Trophoblast cell (in vitro differentiated cells and primary cell): ENCODE measurements at regions not wholly inside any gene's neighbourhood (a gene's known extent, or its start where the extent isn't known, plus 50 kb on each side); places are given as distances from the start of the nearest gene placed in this dataset.
"Not testable (repeated sequence)": the region's sequence is repeated elsewhere in the genome, so short reads cannot be mapped to it uniquely, and the experiment has no call there.

ENCODE experiments used
- DNase-seq, 2 donors: peaks; one replicate each; pipeline ENCODE4 v3.0.0-alpha.2; 2016
- H2AFZ ChIP-seq: 2 replicates; pipeline ENCODE4 v1.6.1; 2013; ENCODE audit warnings: low read length, moderate library complexity, mild to moderate bottlenecking; ENCODE audit not compliant: insufficient read depth, poor library complexity
- H2AK5ac ChIP-seq: 2 replicates; pipeline ENCODE4 v1.6.1; 2013; ENCODE audit warnings: mild to moderate bottlenecking, low read length
- H2BK120ac ChIP-seq: 2 replicates; pipeline ENCODE4 v1.6.1; 2013; ENCODE audit warnings: low read length, mild to moderate bottlenecking, moderate library complexity; ENCODE audit not compliant: insufficient read depth, poor library complexity
- H2BK12ac ChIP-seq: 2 replicates; pipeline ENCODE4 v1.6.1; 2013; ENCODE audit warnings: mild to moderate bottlenecking, low read length, moderate library complexity
- H2BK5ac ChIP-seq: 2 replicates; pipeline ENCODE4 v1.6.1; 2013; ENCODE audit warnings: low read length, low read depth, moderate library complexity, mild to moderate bottlenecking; ENCODE audit not compliant: poor library complexity
- H3K14ac ChIP-seq: 2 replicates; pipeline ENCODE4 v1.6.1; 2013; ENCODE audit warnings: mild to moderate bottlenecking, low read length
- H3K18ac ChIP-seq: 2 replicates; pipeline ENCODE4 v1.6.1; 2013; ENCODE audit warnings: mild to moderate bottlenecking, low read length
- H3K23ac ChIP-seq: 2 replicates; pipeline ENCODE4 v1.6.1; 2013; ENCODE audit warnings: low read length
- H3K27ac ChIP-seq: 2 replicates; pipeline ENCODE4 v1.5.1; 2013; ENCODE audit warnings: low read depth, mild to moderate bottlenecking, inconsistent platforms, low read length, moderate library complexity
- H3K27me3 ChIP-seq: 2 replicates; pipeline ENCODE4 v1.6.1; 2013; ENCODE audit warnings: inconsistent platforms, mild to moderate bottlenecking, low read length, moderate library complexity; ENCODE audit not compliant: insufficient read depth
- H3K36me3 ChIP-seq, 2 experiments: 1 replicate in 1 of 2; 2 replicates in 1 of 2; pipeline ENCODE4 v1.6.1; 2013; ENCODE audit warnings: low read length in 2 of 2, mild to moderate bottlenecking in 2 of 2, moderate library complexity in 1 of 2; ENCODE audit not compliant: insufficient read depth in 2 of 2, control insufficient read depth in 1 of 2
- H3K4ac ChIP-seq: 2 replicates; pipeline ENCODE4 v1.6.1; 2013; ENCODE audit warnings: low read depth, mild to moderate bottlenecking, low read length, moderate library complexity
- H3K4me1 ChIP-seq, 2 experiments: 1 replicate in 1 of 2; 2 replicates in 1 of 2; pipeline ENCODE4 v1.6.1; 2013; ENCODE audit warnings: low read length in 2 of 2, mild to moderate bottlenecking in 2 of 2, moderate library complexity in 1 of 2; ENCODE audit not compliant: insufficient read depth in 2 of 2, control insufficient read depth in 1 of 2
- H3K4me2 ChIP-seq: 2 replicates; pipeline ENCODE4 v1.6.1; 2013; ENCODE audit warnings: inconsistent platforms, mild to moderate bottlenecking, low read length, moderate library complexity
- H3K4me3 ChIP-seq: 2 replicates; pipeline ENCODE4 v1.5.1; 2013; ENCODE audit warnings: mild to moderate bottlenecking, low read depth, low read length, inconsistent platforms
- H3K79me1 ChIP-seq: one replicate; pipeline ENCODE4 v1.6.1; 2013; ENCODE audit warnings: low read length
- H3K79me2 ChIP-seq: 2 replicates; pipeline ENCODE4 v1.6.1; 2013; ENCODE audit warnings: low read length, mild to moderate bottlenecking; ENCODE audit not compliant: control insufficient read depth, insufficient read depth, poor library complexity
- H3K9ac ChIP-seq: 2 replicates; pipeline ENCODE4 v1.6.1; 2013; ENCODE audit warnings: mild to moderate bottlenecking, low read length
- H3K9me3 ChIP-seq: 2 replicates; pipeline ENCODE4 v1.6.1; 2013; ENCODE audit warnings: low read depth, mild to moderate bottlenecking, control low read depth, inconsistent platforms, low read length; ENCODE audit not compliant: insufficient read depth
- H4K12ac ChIP-seq: 2 replicates; pipeline ENCODE4 v1.6.1; 2013; ENCODE audit warnings: low read depth, mild to moderate bottlenecking, low read length, moderate library complexity
- H4K8ac ChIP-seq: 2 replicates; pipeline ENCODE4 v1.6.1; 2013; ENCODE audit warnings: low read depth, mild to moderate bottlenecking, low read length, moderate library complexity
- H4K91ac ChIP-seq: one replicate; pipeline ENCODE4 v1.6.1; 2013; ENCODE audit warnings: low read depth, mild to moderate bottlenecking, low read length, moderate library complexity
- WGBS: extraction: QIAGEN DNeasy Blood & Tissue Kit; methylation state at CpG from one replicate; pipeline ENCODE4 v1.1.7; 2013; ENCODE audit warnings: missing lambda C conversion rate; ENCODE audit not compliant: insufficient read length, insufficient coverage; ENCODE audit errors: extremely low coverage; 5-methylcytosine and 5-hydroxymethylcytosine counted together

- no peak overlapping the region for H2AK5ac ChIP-seq
- H4K12ac ChIP-seq, result no peak overlapping the region
- no peak overlapping the region for H3K4me2 ChIP-seq
- no peaks in the 10 kb centered on the region for H3K4me1 ChIP-seq
- H3K4ac ChIP-seq, result no peak overlapping the region
- H3K4me3 ChIP-seq, result no peak overlapping the region
- no peak for DNase-seq
- no peak overlapping the region for H2BK5ac ChIP-seq
- H3K79me1 ChIP-seq, result no peaks in the 10 kb centered on the region
- H3K9me3 ChIP-seq, result no peaks in the 10 kb centered on the region
- H2BK12ac ChIP-seq, result no peak overlapping the region
- no peak overlapping the region for H4K8ac ChIP-seq
- H3K79me2 ChIP-seq, result no peaks in the 10 kb centered on the region
- no peaks in the 10 kb centered on the region for H3K36me3 ChIP-seq
- no peak overlapping the region for H3K23ac ChIP-seq
- no peak overlapping the region for H3K9ac ChIP-seq
- H3K27ac ChIP-seq, result no peak overlapping the region
- H3K14ac ChIP-seq, result no peak overlapping the region
- H2BK120ac ChIP-seq, result no peak overlapping the region
- no peaks in the 10 kb centered on the region for H3K27me3 ChIP-seq
- H4K91ac ChIP-seq, result no peak overlapping the region
- H2AFZ ChIP-seq, result no peak overlapping the region
- no peak overlapping the region for H3K18ac ChIP-seq
Measured at GRCh38 chr4:167985565-167985964, 106.8 kb upstream of the ANXA10 start.

GRCh38 chr4:167986044-167986443, 106.3 kb upstream of the ANXA10 start:
- H3K79me2 ChIP-seq, result no peaks in the 10 kb centered on the region
- no CpG with 5 or more reads among the region's 3 CpGs for WGBS
- no peak overlapping the region for H3K14ac ChIP-seq
- H4K8ac ChIP-seq, result no peak overlapping the region
- H3K36me3 ChIP-seq, result no peaks in the 10 kb centered on the region
- H3K9ac ChIP-seq, result no peak overlapping the region
- no peak overlapping the region for H2AK5ac ChIP-seq
- H3K4me3 ChIP-seq, result peak overlapping the region; percentile 15
- no peak overlapping the region for H2BK12ac ChIP-seq
- H2BK5ac ChIP-seq, result no peak overlapping the region
- no peak overlapping the region for H3K4ac ChIP-seq
- H3K23ac ChIP-seq, result no peak overlapping the region
- H3K27me3 ChIP-seq, result no peaks in the 10 kb centered on the region
- no peak overlapping the region for H4K91ac ChIP-seq
- H3K79me1 ChIP-seq, result no peaks in the 10 kb centered on the region
- DNase-seq, result no peak
- no peaks in the 10 kb centered on the region for H3K4me1 ChIP-seq
- no peak overlapping the region for H3K4me2 ChIP-seq
- H3K18ac ChIP-seq, result no peak overlapping the region
- H4K12ac ChIP-seq, result no peak overlapping the region
- no peak overlapping the region for H2BK120ac ChIP-seq
- no peaks in the 10 kb centered on the region for H3K9me3 ChIP-seq
- H3K27ac ChIP-seq, result no peak overlapping the region
- H2AFZ ChIP-seq, result no peak overlapping the region

DNA sequence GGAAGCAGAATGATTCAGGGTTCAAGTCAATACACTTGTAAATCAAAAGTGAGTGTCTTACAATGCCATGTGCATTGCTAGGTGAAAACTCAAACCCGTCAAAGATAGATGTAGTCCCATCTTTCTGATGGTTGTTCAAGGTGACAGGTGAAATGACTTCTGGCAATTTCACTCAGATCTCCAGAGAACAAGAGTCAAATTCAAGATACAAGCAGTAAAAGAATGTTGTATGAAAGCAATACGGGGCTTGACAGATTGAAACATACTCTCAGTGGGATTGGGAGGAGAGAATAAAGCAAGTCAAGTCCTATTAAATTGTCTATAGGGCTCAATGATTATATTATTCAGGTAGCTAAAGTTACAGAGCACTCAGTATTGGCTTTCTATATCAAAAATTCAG, 105.1 kb upstream of the ANXA10 start:
- Histone ChIP-seq H3K14ac (no peak overlapping the region), H3K18ac (no peak overlapping the region), H2AFZ (no peak overlapping the region), H3K23ac (no peak overlapping the region), H2AK5ac (no peak overlapping the region), H3K27ac (no peak overlapping the region), H3K36me3 (no peaks in the 10 kb centered on the region), H3K4me1 (no peaks in the 10 kb centered on the region), H3K4ac (no peak overlapping the region), H3K9ac (no peak overlapping the region), H3K27me3 (no peaks in the 10 kb centered on the region), H4K8ac (no peak overlapping the region), H4K91ac (no peak overlapping the region), H2BK120ac (no peak overlapping the region), H3K4me3 (no peak overlapping the region), H3K79me1 (no peaks in the 10 kb centered on the region), H3K9me3 (no peaks in the 10 kb centered on the region), H4K12ac (no peak overlapping the region), H2BK12ac (no peak overlapping the region), H3K79me2 (no peaks in the 10 kb centered on the region), H3K4me2 (no peak overlapping the region), H2BK5ac (no peak overlapping the region)
- DNase-seq, result no peak
- WGBS, result no CpG with 5 or more reads among the region's 2 CpGs

- no peak overlapping the region for H4K12ac ChIP-seq
- no peak overlapping the region for H2BK5ac ChIP-seq
- no peak overlapping the region for H2BK120ac ChIP-seq
- no peaks in the 10 kb centered on the region for H3K27me3 ChIP-seq
- no peak overlapping the region for H2AK5ac ChIP-seq
- no peaks in the 10 kb centered on the region for H3K79me2 ChIP-seq
- H3K79me1 ChIP-seq, result no peaks in the 10 kb centered on the region
- H3K14ac ChIP-seq, result no peak overlapping the region
- no peak overlapping the region for H3K4ac ChIP-seq
- H3K4me3 ChIP-seq, result no peak overlapping the region
- no CpG with 5 or more reads among the region's 2 CpGs for WGBS
- H4K8ac ChIP-seq, result no peak overlapping the region
- no peaks in the 10 kb centered on the region for H3K36me3 ChIP-seq
- peak in 1 of 2 donors; percentile 2 for DNase-seq
- no peak overlapping the region for H3K27ac ChIP-seq
- H3K9me3 ChIP-seq, result no peaks in the 10 kb centered on the region
- no peak overlapping the region for H3K18ac ChIP-seq
- H4K91ac ChIP-seq, result no peak overlapping the region
- no peak overlapping the region for H3K23ac ChIP-seq
- no peak overlapping the region for H2BK12ac ChIP-seq
- no peak overlapping the region for H3K9ac ChIP-seq
- no peak overlapping the region for H2AFZ ChIP-seq
- no peak overlapping the region for H3K4me2 ChIP-seq
- no peaks in the 10 kb centered on the region for H3K4me1 ChIP-seq
Measured at GRCh38 chr4:167989815-167990214, 102.5 kb upstream of the ANXA10 start.

DNA sequence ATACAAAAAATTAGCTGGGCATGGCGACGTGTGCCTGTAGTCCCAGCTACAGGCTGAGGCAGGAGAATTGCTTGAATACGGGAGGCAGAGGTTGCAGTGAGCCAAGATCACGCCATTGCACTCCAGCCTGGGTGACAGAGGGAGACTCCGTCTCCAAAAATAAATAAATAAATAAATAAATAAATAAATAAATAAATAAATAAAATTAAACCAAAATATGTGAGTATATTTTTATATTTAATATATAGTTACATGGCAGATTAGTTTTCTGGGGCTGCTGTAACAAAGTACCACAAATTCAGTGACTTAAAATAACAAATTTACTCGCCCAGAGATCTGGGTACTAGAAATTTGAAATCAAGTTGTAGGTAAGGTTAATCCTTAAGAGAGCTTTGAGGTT, 84.2 kb upstream of the ANXA10 start:
- not testable (repeated sequence) for H2AK5ac ChIP-seq, H3K18ac ChIP-seq, H2BK120ac ChIP-seq, H3K4me3 ChIP-seq, H3K79me2 ChIP-seq, H4K91ac ChIP-seq, H4K12ac ChIP-seq, H3K79me1 ChIP-seq, H3K14ac ChIP-seq, H3K4me2 ChIP-seq, H3K4ac ChIP-seq, H2BK12ac ChIP-seq, H3K4me1 ChIP-seq, H3K27me3 ChIP-seq, H3K36me3 ChIP-seq, H4K8ac ChIP-seq, H3K27ac ChIP-seq, H2BK5ac ChIP-seq, H3K9ac ChIP-seq, H2AFZ ChIP-seq, H3K23ac ChIP-seq, DNase-seq, H3K9me3 ChIP-seq
- no CpG with 5 or more reads among the region's 6 CpGs for WGBS
